Neural cell (in vitro differentiated cells): ENCODE measurements at regions not wholly inside any gene's neighbourhood (a gene's known extent, or its start where the extent isn't known, plus 50 kb on each side); places are given as distances from the start of the nearest gene placed in this dataset.

Source experiments
- CTCF ChIP-seq: fragments of 450-650 bp; IDR thresholded peaks from 2 replicates; pipeline ENCODE4 v1.5.1; 2014; ENCODE audit warnings: antibody characterized with exemption, mild to moderate bottlenecking, moderate library complexity; ENCODE audit not compliant: poor library complexity, severe bottlenecking
- MXI1 ChIP-seq: fragments of 450-650 bp; conservative IDR thresholded peaks from 2 replicates; pipeline ENCODE4 v1.6.1; 2014; ENCODE audit warnings: antibody characterized with exemption, mild to moderate bottlenecking; ENCODE audit not compliant: poor library complexity, severe bottlenecking
- RAD21 ChIP-seq: fragments of 450-650 bp; conservative IDR thresholded peaks from 2 replicates; pipeline ENCODE4 v1.6.1; 2014; ENCODE audit warnings: antibody characterized with exemption, mild to moderate bottlenecking, moderate library complexity
- TAF1 ChIP-seq: IDR thresholded peaks from 2 replicates; pipeline ENCODE4 v1.6.1; 2012; ENCODE audit warnings: low read depth

GRCh38 chr2:15073664-15074063 lies 441.1 kb downstream of the LRATD1 start:
- TF ChIP-seq CTCF = no peak
- TF ChIP-seq TAF1 = no peak
- TF ChIP-seq MXI1 = no peak
- TF ChIP-seq RAD21 = no peak
